GM23338 (cell line): ENCODE measurements at regions not wholly inside any gene's neighbourhood (a gene's known extent, or its start where the extent isn't known, plus 50 kb on each side); places are given as distances from the start of the nearest gene placed in this dataset.

ENCODE experiments used
- ATAC-seq: fragments of 200-7000 bp; cut with Tn5 transposase; 3 replicates; pipeline ENCODE4 v1.9.1; 2020
- DNase-seq: peaks from one replicate; pipeline ENCODE4 v3.0.0-alpha.2; 2015; ENCODE audit warnings: low spot score
- H2AFZ ChIP-seq: fragments of 200-600 bp; sonication (generic); 2 replicates; pipeline ENCODE4 v1.8.0; 2016; ENCODE audit warnings: antibody characterized with exemption, mild to moderate bottlenecking, moderate library complexity
- H3F3A ChIP-seq: fragments of 200-600 bp; sonication (generic); replicated peaks from 2 replicates; pipeline ENCODE4 v1.8.0; 2017; ENCODE audit warnings: antibody characterized with exemption, mixed run types, low read depth
- H3K27ac ChIP-seq: fragments of 200-600 bp; sonication (generic); 2 replicates; pipeline ENCODE4 v1.6.1; 2016; ENCODE audit warnings: low read depth
- H3K27me3 ChIP-seq: fragments of 200-600 bp; sonication (generic); 2 replicates; pipeline ENCODE4 v1.8.0; 2016; ENCODE audit warnings: mild to moderate bottlenecking, mixed run types, moderate library complexity; ENCODE audit not compliant: insufficient read depth
- H3K36me3 ChIP-seq: fragments of 200-600 bp; sonication (generic); 2 replicates; pipeline ENCODE4 v1.8.0; 2016; ENCODE audit warnings: mild to moderate bottlenecking; ENCODE audit not compliant: insufficient read depth
- H3K4me1 ChIP-seq: fragments of 200-600 bp; sonication (generic); 2 replicates; pipeline ENCODE4 v1.8.0; 2016; ENCODE audit warnings: mild to moderate bottlenecking, moderate library complexity; ENCODE audit not compliant: insufficient read depth
- H3K4me2 ChIP-seq: fragments of 200-600 bp; sonication (generic); 2 replicates; pipeline ENCODE4 v1.7.1; 2017; ENCODE audit warnings: mixed run types
- H3K4me3 ChIP-seq: fragments of 200-600 bp; sonication (generic); 2 replicates; pipeline ENCODE4 v1.6.1; 2016; ENCODE audit warnings: mixed run types
- H3K79me2 ChIP-seq: fragments of 200-600 bp; sonication (generic); replicated peaks from 2 replicates; pipeline ENCODE4 v1.8.0; 2017; ENCODE audit warnings: mild to moderate bottlenecking; ENCODE audit not compliant: insufficient read depth
- H3K9me2 ChIP-seq: fragments of 200-600 bp; sonication (generic); 2 replicates; pipeline ENCODE4 v1.8.0; 2017; ENCODE audit not compliant: insufficient read depth
- H4K20me1 ChIP-seq: fragments of 200-600 bp; sonication (generic); replicated peaks from 2 replicates; pipeline ENCODE4 v1.8.0; 2017; ENCODE audit warnings: mild to moderate bottlenecking; ENCODE audit not compliant: insufficient read depth
- H3K27ac Mint-ChIP-seq: 2 replicates; pipeline ENCODE4 v1.8.0; 2020; ENCODE audit warnings: inconsistent platforms, mild to moderate bottlenecking, moderate library complexity, mixed read lengths
- H3K27me3 Mint-ChIP-seq: 3 replicates; pipeline ENCODE4 v1.8.0; 2022; ENCODE audit warnings: low read depth, mild to moderate bottlenecking, moderate library complexity, mixed read lengths, inconsistent platforms; ENCODE audit not compliant: insufficient read depth, poor library complexity
- H3K36me3 Mint-ChIP-seq: 3 replicates; pipeline ENCODE4 v1.8.0; 2021; ENCODE audit warnings: low read depth, mild to moderate bottlenecking, inconsistent platforms, moderate library complexity, mixed read lengths
- H3K4me1 Mint-ChIP-seq: 3 replicates; pipeline ENCODE4 v1.8.0; 2020; ENCODE audit warnings: mild to moderate bottlenecking, inconsistent platforms, mixed read lengths
- H3K4me3 Mint-ChIP-seq: 3 replicates; pipeline ENCODE4 v1.8.0; 2021; ENCODE audit warnings: moderate library complexity, mild to moderate bottlenecking, inconsistent platforms, mixed read lengths
- H3K9me3 Mint-ChIP-seq: 3 replicates; pipeline ENCODE4 v1.8.0; 2020; ENCODE audit warnings: moderate library complexity, mild to moderate bottlenecking, inconsistent platforms, mixed read lengths
- CREB1 ChIP-seq: fragments of 250-450 bp; sonication (Bioruptor Pico); IDR thresholded peaks from 2 replicates; pipeline ENCODE4 v1.5.0; 2020; ENCODE audit warnings: low read depth, mild to moderate bottlenecking, moderate library complexity
- CTCF ChIP-seq, 2 experiments: fragments of 200-600 bp in 1 of 2; sonication (generic) in 1 of 2; conservative IDR thresholded peaks; 2 replicates each; pipeline versions ENCODE4 v1.5.1 to v1.6.1; 2016 to 2017; ENCODE audit warnings: antibody characterized with exemption in 2 of 2, low read depth in 2 of 2, mild to moderate bottlenecking in 2 of 2, moderate library complexity in 1 of 2
- EZH2phosphoT487 ChIP-seq: fragments of 200-600 bp; sonication (generic); IDR thresholded peaks from one replicate; pipeline ENCODE4 v1.8.1; 2018; ENCODE audit warnings: antibody characterized with exemption; ENCODE audit not compliant: unreplicated experiment
- JUNB ChIP-seq: IDR thresholded peaks from one replicate; pipeline ENCODE4 v1.6.1; 2016; ENCODE audit warnings: antibody characterized with exemption; ENCODE audit not compliant: unreplicated experiment
- POLR2AphosphoS5 ChIP-seq: IDR thresholded peaks from 2 replicates; pipeline ENCODE4 v1.6.1; 2016; ENCODE audit warnings: antibody characterized with exemption, low read depth
- ZNF114 ChIP-seq: fragments of 250-450 bp; sonication (Bioruptor Pico); IDR thresholded peaks from 2 replicates; pipeline ENCODE4 v1.5.0; 2020; ENCODE audit warnings: mild to moderate bottlenecking, moderate library complexity
- ZNF331 ChIP-seq: fragments of 250-450 bp; sonication (Bioruptor Pico); IDR thresholded peaks from 2 replicates; pipeline ENCODE4 v1.5.0; 2020; ENCODE audit warnings: low read depth, mild to moderate bottlenecking, moderate library complexity
- ZNF462 ChIP-seq: fragments of 250-450 bp; sonication (Bioruptor Pico); IDR thresholded peaks from 2 replicates; pipeline ENCODE4 v1.5.0; 2020; ENCODE audit warnings: mild to moderate bottlenecking, moderate library complexity
- TF ChIP-seq, protein P1 (sequence below): IDR thresholded peaks from 2 replicates; pipeline ENCODE4 v1.6.1; 2016; ENCODE audit warnings: antibody characterized with exemption
- TF ChIP-seq, protein P2 (sequence below): IDR thresholded peaks from one replicate; pipeline ENCODE4 v1.6.1; 2018; ENCODE audit warnings: antibody characterized with exemption; ENCODE audit not compliant: unreplicated experiment

DNA sequence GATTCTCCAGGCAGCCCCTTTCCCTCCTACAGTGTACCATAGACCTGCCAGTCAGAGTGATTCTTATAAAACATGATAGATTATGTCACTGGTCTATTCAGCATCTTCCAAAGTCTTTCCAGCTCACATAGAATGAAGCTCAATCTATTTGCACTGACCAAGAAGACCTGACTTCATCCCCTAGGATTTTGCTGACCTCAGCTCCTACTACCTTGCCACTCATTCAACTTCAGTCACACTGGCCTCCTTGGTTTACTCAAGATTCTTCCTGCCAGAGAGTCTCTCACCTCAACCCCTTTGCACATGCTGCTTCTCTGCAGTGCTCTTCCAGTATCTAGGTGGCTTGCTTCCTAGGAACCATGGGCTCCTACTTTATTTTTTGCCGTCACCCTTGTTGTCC is 392.9 kb downstream of the PID1 start:
- no peak overlapping the region for H3K4me3 Mint-ChIP-seq
- Histone ChIP-seq H3K9me2 (peaks cover 5% of the 10 kb centered on the region; the same call in 1 of the 2 replicates), H3K79me2 (no peaks in the 10 kb centered on the region), H3K4me1 (no peaks in the 10 kb centered on the region), H3K4me2 (no peak overlapping the region), H3K4me3 (no peak overlapping the region), H3F3A (no peaks in the 10 kb centered on the region), H4K20me1 (no peaks in the 10 kb centered on the region), H3K27ac (no peak overlapping the region), H2AFZ (no peak overlapping the region), H3K27me3 (no peaks in the 10 kb centered on the region), H3K36me3 (no peaks in the 10 kb centered on the region)
- H3K9me3 Mint-ChIP-seq, result no peaks in the 10 kb centered on the region; the same call in none of the 3 replicates
- peaks cover 6% of the 10 kb centered on the region for H3K27me3 Mint-ChIP-seq
- no peaks in the 10 kb centered on the region for H3K36me3 Mint-ChIP-seq
- no peaks in the 10 kb centered on the region for H3K4me1 Mint-ChIP-seq
- no peak for DNase-seq
- TF ChIP-seq, protein P1, sequence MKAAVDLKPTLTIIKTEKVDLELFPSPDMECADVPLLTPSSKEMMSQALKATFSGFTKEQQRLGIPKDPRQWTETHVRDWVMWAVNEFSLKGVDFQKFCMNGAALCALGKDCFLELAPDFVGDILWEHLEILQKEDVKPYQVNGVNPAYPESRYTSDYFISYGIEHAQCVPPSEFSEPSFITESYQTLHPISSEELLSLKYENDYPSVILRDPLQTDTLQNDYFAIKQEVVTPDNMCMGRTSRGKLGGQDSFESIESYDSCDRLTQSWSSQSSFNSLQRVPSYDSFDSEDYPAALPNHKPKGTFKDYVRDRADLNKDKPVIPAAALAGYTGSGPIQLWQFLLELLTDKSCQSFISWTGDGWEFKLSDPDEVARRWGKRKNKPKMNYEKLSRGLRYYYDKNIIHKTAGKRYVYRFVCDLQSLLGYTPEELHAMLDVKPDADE, result no peak
- TF ChIP-seq, protein P2, sequence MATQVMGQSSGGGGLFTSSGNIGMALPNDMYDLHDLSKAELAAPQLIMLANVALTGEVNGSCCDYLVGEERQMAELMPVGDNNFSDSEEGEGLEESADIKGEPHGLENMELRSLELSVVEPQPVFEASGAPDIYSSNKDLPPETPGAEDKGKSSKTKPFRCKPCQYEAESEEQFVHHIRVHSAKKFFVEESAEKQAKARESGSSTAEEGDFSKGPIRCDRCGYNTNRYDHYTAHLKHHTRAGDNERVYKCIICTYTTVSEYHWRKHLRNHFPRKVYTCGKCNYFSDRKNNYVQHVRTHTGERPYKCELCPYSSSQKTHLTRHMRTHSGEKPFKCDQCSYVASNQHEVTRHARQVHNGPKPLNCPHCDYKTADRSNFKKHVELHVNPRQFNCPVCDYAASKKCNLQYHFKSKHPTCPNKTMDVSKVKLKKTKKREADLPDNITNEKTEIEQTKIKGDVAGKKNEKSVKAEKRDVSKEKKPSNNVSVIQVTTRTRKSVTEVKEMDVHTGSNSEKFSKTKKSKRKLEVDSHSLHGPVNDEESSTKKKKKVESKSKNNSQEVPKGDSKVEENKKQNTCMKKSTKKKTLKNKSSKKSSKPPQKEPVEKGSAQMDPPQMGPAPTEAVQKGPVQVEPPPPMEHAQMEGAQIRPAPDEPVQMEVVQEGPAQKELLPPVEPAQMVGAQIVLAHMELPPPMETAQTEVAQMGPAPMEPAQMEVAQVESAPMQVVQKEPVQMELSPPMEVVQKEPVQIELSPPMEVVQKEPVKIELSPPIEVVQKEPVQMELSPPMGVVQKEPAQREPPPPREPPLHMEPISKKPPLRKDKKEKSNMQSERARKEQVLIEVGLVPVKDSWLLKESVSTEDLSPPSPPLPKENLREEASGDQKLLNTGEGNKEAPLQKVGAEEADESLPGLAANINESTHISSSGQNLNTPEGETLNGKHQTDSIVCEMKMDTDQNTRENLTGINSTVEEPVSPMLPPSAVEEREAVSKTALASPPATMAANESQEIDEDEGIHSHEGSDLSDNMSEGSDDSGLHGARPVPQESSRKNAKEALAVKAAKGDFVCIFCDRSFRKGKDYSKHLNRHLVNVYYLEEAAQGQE, result no peak
- TF ChIP-seq CREB1 (CRISPR knock-in tag), result no peak
- no peak overlapping the region for H3K27ac Mint-ChIP-seq
- ATAC-seq, result no peak

DNA sequence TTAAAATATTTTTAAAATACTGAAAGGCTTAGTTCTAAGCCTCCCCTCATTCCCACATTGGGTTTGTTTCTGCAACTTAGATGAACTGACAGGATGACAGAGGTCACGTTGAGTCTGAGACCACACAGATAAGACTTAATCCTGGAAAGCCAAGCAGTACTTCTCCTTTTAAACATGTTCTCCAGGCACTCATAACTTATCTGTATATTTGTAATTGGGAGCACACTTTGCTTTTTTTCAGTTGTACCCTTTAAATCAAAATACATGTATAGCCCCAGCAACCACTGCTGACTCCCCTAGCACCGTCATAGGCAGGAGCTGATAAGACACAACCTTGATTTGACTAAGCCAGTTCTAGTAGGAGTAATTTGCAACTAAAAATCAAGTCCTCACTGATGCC is 394.8 kb downstream of the PID1 start:
- Mint-ChIP-seq H3K27me3 (peaks cover 6% of the 10 kb centered on the region), H3K4me3 (no peak overlapping the region), H3K36me3 (no peaks in the 10 kb centered on the region), H3K4me1 (no peaks in the 10 kb centered on the region), H3K27ac (no peak overlapping the region), H3K9me3 (no peaks in the 10 kb centered on the region; the same call in none of the 3 replicates)
- no peaks in the 10 kb centered on the region for H3K4me1 ChIP-seq
- H3K36me3 ChIP-seq, result no peaks in the 10 kb centered on the region
- no peaks in the 10 kb centered on the region for H3F3A ChIP-seq
- H3K27me3 ChIP-seq, result no peaks in the 10 kb centered on the region
- no peaks in the 10 kb centered on the region for H4K20me1 ChIP-seq
- H3K27ac ChIP-seq, result no peak overlapping the region
- H3K4me3 ChIP-seq, result no peak overlapping the region
- ATAC-seq, result no peak
- H2AFZ ChIP-seq, result no peak overlapping the region
- no peaks in the 10 kb centered on the region for H3K79me2 ChIP-seq
- no peak overlapping the region for H3K4me2 ChIP-seq
- DNase-seq, result no peak
- H3K9me2 ChIP-seq, result peaks cover 5% of the 10 kb centered on the region; the same call in 1 of the 2 replicates
- TF ChIP-seq EZH2phosphoT487, result no peak
- TF ChIP-seq ZNF462 (CRISPR knock-in tag), result no peak
- TF ChIP-seq ZNF331 (CRISPR knock-in tag), result no peak
- no peak for TF ChIP-seq ZNF114 (CRISPR knock-in tag)
- TF ChIP-seq POLR2AphosphoS5, result no peak
- TF ChIP-seq CTCF (conservative IDR thresholded peaks at IDR 0.05; ENCODE audit: low read depth in 2 of 2), result no peak
- no peak for TF ChIP-seq JUNB
